ENCODE measurements at regions not wholly inside any gene's neighbourhood (a gene's known extent, or its start where the extent isn't known, plus 50 kb on each side); places are given as distances from the start of the nearest gene placed in this dataset.
"Not testable (repeated sequence)": the region's sequence is repeated elsewhere in the genome, so short reads cannot be mapped to it uniquely, and the experiment has no call there.

- no peak for DNase-seq (ENCODE audit: extremely low read depth, low read depth)
- TF ChIP-seq CTCF (IDR thresholded peaks at IDR 0.05; ENCODE audit: low read depth, low read length, missing control alignments): no peak
- H3K4me3 ChIP-seq (replicated peaks; ENCODE audit: low read depth, low read length): no peak overlapping the region
Observed at GRCh38 chr13:58376349-58376748, 744.8 kb downstream of the PCDH17 start.

GRCh38 chr13:58376775-58377174 lies 745.2 kb downstream of the PCDH17 start:
- no peak for DNase-seq (ENCODE audit: extremely low read depth, low read depth)
- TF ChIP-seq CTCF (IDR thresholded peaks at IDR 0.05; ENCODE audit: low read depth, low read length, missing control alignments): no peak
- no peak overlapping the region for H3K4me3 ChIP-seq (replicated peaks; ENCODE audit: low read depth, low read length)

- no peak for TF ChIP-seq CTCF (IDR thresholded peaks at IDR 0.05; ENCODE audit: low read depth, low read length, missing control alignments)
- no peak for DNase-seq (ENCODE audit: extremely low read depth, low read depth)
- no peak overlapping the region for H3K4me3 ChIP-seq (replicated peaks; ENCODE audit: low read depth, low read length)
Observed at GRCh38 chr13:58379221-58379620, 747.7 kb downstream of the PCDH17 start.

- not testable (repeated sequence) for DNase-seq (ENCODE audit: extremely low read depth, low read depth); H3K4me3 ChIP-seq (replicated peaks; ENCODE audit: low read depth, low read length)
Observed at GRCh38 chr13:58385336-58385735, 753.8 kb downstream of the PCDH17 start.

GRCh38 chr13:58397596-58398387 lies 766.2 kb downstream of the PCDH17 start:
- no peak for TF ChIP-seq CTCF (IDR thresholded peaks at IDR 0.05; ENCODE audit: low read depth, low read length, missing control alignments)
- no peak for DNase-seq (ENCODE audit: extremely low read depth, low read depth)
- no peak overlapping the region for H3K4me3 ChIP-seq (replicated peaks; ENCODE audit: low read depth, low read length)

- no peak for TF ChIP-seq CTCF (IDR thresholded peaks at IDR 0.05; ENCODE audit: low read depth, low read length, missing control alignments)
- DNase-seq (ENCODE audit: extremely low read depth, low read depth): no peak
- H3K4me3 ChIP-seq (replicated peaks; ENCODE audit: low read depth, low read length): no peak overlapping the region
Observed at GRCh38 chr13:58399263-58399662, 767.7 kb downstream of the PCDH17 start.

GRCh38 chr13:58406545-58406944 lies 775.0 kb downstream of the PCDH17 start:
- H3K4me3 ChIP-seq (replicated peaks; ENCODE audit: low read depth, low read length): no peak overlapping the region
- no peak for TF ChIP-seq CTCF (IDR thresholded peaks at IDR 0.05; ENCODE audit: low read depth, low read length, missing control alignments)
- no peak for DNase-seq (ENCODE audit: extremely low read depth, low read depth)
